DND-41 (cell line): ENCODE measurements at regions not wholly inside any gene's neighbourhood (a gene's known extent, or its start where the extent isn't known, plus 50 kb on each side); places are given as distances from the start of the nearest gene placed in this dataset.

ENCODE experiments used
- ATAC-seq: fragments of 200-7000 bp; cut with Tn5 transposase; 3 replicates; pipeline ENCODE4 v1.9.1; 2021; ENCODE audit warnings: low read depth; ENCODE audit not compliant: insufficient read depth
- DNase-seq: peaks from one replicate; pipeline ENCODE4 v3.0.0-alpha.2; 2020
- H2AFZ ChIP-seq: 2 replicates; pipeline ENCODE4 v1.6.0; 2012; ENCODE audit warnings: low read depth, low read length
- H3K27ac ChIP-seq: 2 replicates; pipeline ENCODE4 v1.5.1; 2012; ENCODE audit warnings: low read length, inconsistent platforms
- H3K27me3 ChIP-seq: fragments of 200-600 bp; sonication (generic); 2 replicates; pipeline ENCODE4 v1.6.0; 2012; ENCODE audit warnings: low read length, mild to moderate bottlenecking, inconsistent platforms; ENCODE audit not compliant: insufficient read depth, poor library complexity
- H3K36me3 ChIP-seq: 2 replicates; pipeline ENCODE4 v1.5.1; 2012; ENCODE audit warnings: low read length, inconsistent platforms; ENCODE audit not compliant: insufficient read depth
- H3K4me1 ChIP-seq: 2 replicates; pipeline ENCODE4 v1.5.1; 2012; ENCODE audit warnings: mild to moderate bottlenecking, low read length; ENCODE audit not compliant: insufficient read depth
- H3K4me2 ChIP-seq: 2 replicates; pipeline ENCODE4 v1.6.0; 2012; ENCODE audit warnings: mild to moderate bottlenecking, moderate library complexity, low read length, inconsistent platforms; ENCODE audit not compliant: insufficient read depth
- H3K4me3 ChIP-seq, 2 experiments: fragments of 200-600 bp in 1 of 2; shearing (Covaris generic) in 1 of 2; 2 replicates each; pipeline ENCODE4 v1.5.1; 2012 to 2016; ENCODE audit warnings: inconsistent platforms in 2 of 2, low read length in 2 of 2, mild to moderate bottlenecking in 2 of 2, low read depth in 1 of 2, moderate library complexity in 1 of 2
- H3K79me2 ChIP-seq: 2 replicates; pipeline ENCODE4 v1.6.0; 2012; ENCODE audit warnings: low read length, inconsistent platforms; ENCODE audit not compliant: insufficient read depth
- H3K9ac ChIP-seq: 2 replicates; pipeline ENCODE4 v1.6.0; 2012; ENCODE audit warnings: low read depth, mild to moderate bottlenecking, inconsistent platforms, low read length, moderate library complexity
- H3K9me3 ChIP-seq: 2 replicates; pipeline ENCODE4 v1.5.1; 2012; ENCODE audit warnings: low read length, moderate library complexity, mild to moderate bottlenecking, inconsistent platforms; ENCODE audit not compliant: insufficient read depth, severe bottlenecking
- H4K20me1 ChIP-seq: 2 replicates; pipeline ENCODE4 v1.6.0; 2012; ENCODE audit warnings: low read length; ENCODE audit not compliant: insufficient read depth
- CTCF ChIP-seq: IDR thresholded peaks from 2 replicates; pipeline ENCODE4 v1.5.1; 2012; ENCODE audit warnings: borderline replicate concordance, low read length, moderate library complexity, mild to moderate bottlenecking; ENCODE audit not compliant: poor library complexity, severe bottlenecking; ENCODE audit errors: extremely low read depth
- EZH2 ChIP-seq: IDR thresholded peaks from 3 replicates; pipeline ENCODE4 v1.6.1; 2012; ENCODE audit warnings: borderline replicate concordance, low read depth, mild to moderate bottlenecking, moderate library complexity, low read length, inconsistent platforms; ENCODE audit not compliant: severe bottlenecking

GRCh38 chr18:68220458-68220857 lies 494.4 kb downstream of the TMX3 start:
- Histone ChIP-seq H3K4me3 (no peak overlapping the region), H3K9ac (no peak overlapping the region), H3K4me2 (no peak overlapping the region), H3K27me3 (no peaks in the 10 kb centered on the region), H2AFZ (no peak overlapping the region), H3K4me1 (no peaks in the 10 kb centered on the region), H3K9me3 (no peaks in the 10 kb centered on the region), H3K27ac (no peak overlapping the region), H3K36me3 (no peaks in the 10 kb centered on the region), H3K79me2 (no peaks in the 10 kb centered on the region), H4K20me1 (no peaks in the 10 kb centered on the region)
- TF ChIP-seq CTCF (no peak), EZH2 (no peak)
- no peak for DNase-seq
- ATAC-seq: no peak

- H3K4me2 ChIP-seq: no peak overlapping the region
- no peak overlapping the region for H3K27ac ChIP-seq
- no peaks in the 10 kb centered on the region for H3K79me2 ChIP-seq
These were observed 495.0 kb downstream of the TMX3 start for GRCh38 chr18:68219872-68220271.

GRCh38 chr18:68219274-68219673 lies 495.6 kb downstream of the TMX3 start:
- no peaks in the 10 kb centered on the region for H3K4me1 ChIP-seq
- H3K79me2 ChIP-seq: no peaks in the 10 kb centered on the region
- H3K9ac ChIP-seq: no peak overlapping the region
- no peaks in the 10 kb centered on the region for H4K20me1 ChIP-seq
- ATAC-seq (no peak), DNase-seq (no peak)
- TF ChIP-seq EZH2: no peak
- TF ChIP-seq CTCF: no peak
- no peaks in the 10 kb centered on the region for H3K36me3 ChIP-seq
- H3K4me3 ChIP-seq: no peak overlapping the region
- no peak overlapping the region for H2AFZ ChIP-seq
- H3K9me3 ChIP-seq: no peaks in the 10 kb centered on the region
- H3K27me3 ChIP-seq: no peaks in the 10 kb centered on the region
- no peak overlapping the region for H3K4me2 ChIP-seq
- no peak overlapping the region for H3K27ac ChIP-seq

More at GRCh38 chr18:68219872-68220271, 495.0 kb downstream of the TMX3 start:
- no peak for TF ChIP-seq EZH2
- TF ChIP-seq CTCF: no peak
- Histone ChIP-seq H3K36me3 (no peaks in the 10 kb centered on the region), H3K4me3 (no peak overlapping the region), H4K20me1 (no peaks in the 10 kb centered on the region), H3K27me3 (no peaks in the 10 kb centered on the region), H2AFZ (no peak overlapping the region), H3K9me3 (no peaks in the 10 kb centered on the region), H3K9ac (no peak overlapping the region), H3K4me1 (no peaks in the 10 kb centered on the region)
- ATAC-seq (no peak), DNase-seq (no peak)

- H3K4me3 ChIP-seq: no peak overlapping the region
- H3K4me1 ChIP-seq: no peaks in the 10 kb centered on the region
- H3K4me2 ChIP-seq: no peak overlapping the region
- TF ChIP-seq EZH2: no peak
- no peak for TF ChIP-seq CTCF
- no peaks in the 10 kb centered on the region for H3K36me3 ChIP-seq
- no peaks in the 10 kb centered on the region for H4K20me1 ChIP-seq
- H3K27me3 ChIP-seq: no peaks in the 10 kb centered on the region
- no peaks in the 10 kb centered on the region for H3K9me3 ChIP-seq
- no peak overlapping the region for H3K9ac ChIP-seq
- no peak overlapping the region for H3K27ac ChIP-seq
- H3K79me2 ChIP-seq: no peaks in the 10 kb centered on the region
- ATAC-seq: no peak
- no peak overlapping the region for H2AFZ ChIP-seq
- no peak for DNase-seq
These were observed 499.0 kb downstream of the TMX3 start for GRCh38 chr18:68215931-68216330.
